ENCODE measurements at regions not wholly inside any gene's neighbourhood (a gene's known extent, or its start where the extent isn't known, plus 50 kb on each side); places are given as distances from the start of the nearest gene placed in this dataset.

DNA sequence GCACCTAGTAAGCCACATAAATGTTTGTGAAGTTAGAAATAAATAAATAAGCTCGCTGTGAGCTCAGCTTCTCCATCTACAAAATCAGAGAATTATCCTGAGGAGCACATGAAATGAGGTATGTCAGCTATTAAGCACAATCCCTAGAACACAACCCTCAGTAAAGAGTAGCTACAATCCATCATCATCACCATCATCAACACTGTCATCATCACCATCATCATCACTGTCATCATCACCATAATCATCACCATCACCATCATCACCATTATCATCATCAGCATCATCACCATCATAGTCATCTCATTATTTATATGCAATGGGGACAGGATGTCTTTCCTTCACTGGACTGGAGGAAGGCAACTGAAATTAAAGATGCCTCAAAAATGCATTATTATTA lies 189.6 kb downstream of the NPHP4 start:
- TF ChIP-seq, protein P1, sequence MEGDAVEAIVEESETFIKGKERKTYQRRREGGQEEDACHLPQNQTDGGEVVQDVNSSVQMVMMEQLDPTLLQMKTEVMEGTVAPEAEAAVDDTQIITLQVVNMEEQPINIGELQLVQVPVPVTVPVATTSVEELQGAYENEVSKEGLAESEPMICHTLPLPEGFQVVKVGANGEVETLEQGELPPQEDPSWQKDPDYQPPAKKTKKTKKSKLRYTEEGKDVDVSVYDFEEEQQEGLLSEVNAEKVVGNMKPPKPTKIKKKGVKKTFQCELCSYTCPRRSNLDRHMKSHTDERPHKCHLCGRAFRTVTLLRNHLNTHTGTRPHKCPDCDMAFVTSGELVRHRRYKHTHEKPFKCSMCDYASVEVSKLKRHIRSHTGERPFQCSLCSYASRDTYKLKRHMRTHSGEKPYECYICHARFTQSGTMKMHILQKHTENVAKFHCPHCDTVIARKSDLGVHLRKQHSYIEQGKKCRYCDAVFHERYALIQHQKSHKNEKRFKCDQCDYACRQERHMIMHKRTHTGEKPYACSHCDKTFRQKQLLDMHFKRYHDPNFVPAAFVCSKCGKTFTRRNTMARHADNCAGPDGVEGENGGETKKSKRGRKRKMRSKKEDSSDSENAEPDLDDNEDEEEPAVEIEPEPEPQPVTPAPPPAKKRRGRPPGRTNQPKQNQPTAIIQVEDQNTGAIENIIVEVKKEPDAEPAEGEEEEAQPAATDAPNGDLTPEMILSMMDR (conservative IDR thresholded peaks at IDR 0.05 in 1 of 2, IDR thresholded peaks at IDR 0.05 in 1 of 2; ENCODE audit: low read depth in 1 of 2, low read length in 2 of 2): no peak
- TF ChIP-seq EZH2 (IDR thresholded peaks at IDR 0.05; ENCODE audit: low read length, missing control alignments): no peak
- Histone ChIP-seq H3K79me2 (ENCODE audit: control insufficient read depth, insufficient read depth, low read length) (no peaks in the 10 kb centered on the region), H2AFZ (ENCODE audit: low read length) (no peak overlapping the region), H3K36me3 (ENCODE audit: control insufficient read depth, insufficient read depth, low read length) (no peaks in the 10 kb centered on the region), H4K20me1 (ENCODE audit: control insufficient read depth, extremely low read depth, insufficient read depth, low read length) (no peaks in the 10 kb centered on the region), H3K9ac (ENCODE audit: insufficient read depth, low read length) (no peak overlapping the region), H3K4me2 (ENCODE audit: extremely low read depth, insufficient read depth, low read length) (no peak overlapping the region), H3K27ac (ENCODE audit: insufficient read depth, low read length) (no peak overlapping the region), H3K4me1 (ENCODE audit: control insufficient read depth, extremely low read depth, insufficient read depth, low read length) (no peaks in the 10 kb centered on the region), H3K4me3 (replicated peaks in 1 of 4; ENCODE audit: control extremely low read depth in 1 of 4, insufficient read depth in 1 of 4, low read depth in 3 of 4, low read length in 4 of 4) (no peak overlapping the region), H3K27me3 (ENCODE audit: control insufficient read depth, insufficient read depth, low read length) (no peaks in the 10 kb centered on the region), H3K9me3 (ENCODE audit: control insufficient read depth, insufficient read depth, low read depth, low read length) (no peaks in the 10 kb centered on the region)
- DNase-seq (ENCODE audit: low read depth in 2 of 2): no peak

DNA sequence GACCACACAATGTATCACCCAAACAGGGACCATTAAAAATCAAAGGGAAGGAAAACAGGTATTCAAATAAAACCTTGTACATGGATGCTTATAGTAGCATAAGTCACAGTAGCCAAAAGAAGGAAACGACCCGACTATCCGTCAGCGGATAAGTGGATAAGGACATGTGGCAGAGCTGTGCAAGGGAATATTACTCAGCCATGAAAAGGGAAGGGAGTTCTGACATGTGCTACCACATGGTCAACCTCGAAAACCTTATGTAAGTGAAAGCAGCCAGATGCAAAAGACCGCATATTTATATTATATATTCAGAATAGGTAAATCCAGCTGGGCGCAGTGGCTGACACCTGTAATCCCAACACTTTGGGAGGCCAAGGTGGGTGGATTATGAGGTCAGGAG lies 193.3 kb downstream of the NPHP4 start:
- TF ChIP-seq, protein P1 (conservative IDR thresholded peaks at IDR 0.05 in 1 of 2, IDR thresholded peaks at IDR 0.05 in 1 of 2; ENCODE audit: low read depth in 1 of 2, low read length in 2 of 2): no peak
- TF ChIP-seq EZH2 (IDR thresholded peaks at IDR 0.05; ENCODE audit: low read length, missing control alignments): no peak
- H3K27ac ChIP-seq (ENCODE audit: insufficient read depth, low read length): no peak overlapping the region
- no peaks in the 10 kb centered on the region for H3K27me3 ChIP-seq (ENCODE audit: control insufficient read depth, insufficient read depth, low read length)
- H2AFZ ChIP-seq (ENCODE audit: low read length): no peak overlapping the region
- no peak overlapping the region for H3K4me2 ChIP-seq (ENCODE audit: extremely low read depth, insufficient read depth, low read length)
- no peaks in the 10 kb centered on the region for H3K9me3 ChIP-seq (ENCODE audit: control insufficient read depth, insufficient read depth, low read depth, low read length)
- H3K9ac ChIP-seq (ENCODE audit: insufficient read depth, low read length): no peak overlapping the region
- no peak for DNase-seq (ENCODE audit: low read depth in 2 of 2)
- no peaks in the 10 kb centered on the region for H4K20me1 ChIP-seq (ENCODE audit: control insufficient read depth, extremely low read depth, insufficient read depth, low read length)
- no peaks in the 10 kb centered on the region for H3K79me2 ChIP-seq (ENCODE audit: control insufficient read depth, insufficient read depth, low read length)
- H3K4me1 ChIP-seq (ENCODE audit: control insufficient read depth, extremely low read depth, insufficient read depth, low read length): no peaks in the 10 kb centered on the region
- H3K4me3 ChIP-seq (replicated peaks in 1 of 4; ENCODE audit: control extremely low read depth in 1 of 4, insufficient read depth in 1 of 4, low read depth in 3 of 4, low read length in 4 of 4): no peak overlapping the region
- no peaks in the 10 kb centered on the region for H3K36me3 ChIP-seq (ENCODE audit: control insufficient read depth, insufficient read depth, low read length)

DNA sequence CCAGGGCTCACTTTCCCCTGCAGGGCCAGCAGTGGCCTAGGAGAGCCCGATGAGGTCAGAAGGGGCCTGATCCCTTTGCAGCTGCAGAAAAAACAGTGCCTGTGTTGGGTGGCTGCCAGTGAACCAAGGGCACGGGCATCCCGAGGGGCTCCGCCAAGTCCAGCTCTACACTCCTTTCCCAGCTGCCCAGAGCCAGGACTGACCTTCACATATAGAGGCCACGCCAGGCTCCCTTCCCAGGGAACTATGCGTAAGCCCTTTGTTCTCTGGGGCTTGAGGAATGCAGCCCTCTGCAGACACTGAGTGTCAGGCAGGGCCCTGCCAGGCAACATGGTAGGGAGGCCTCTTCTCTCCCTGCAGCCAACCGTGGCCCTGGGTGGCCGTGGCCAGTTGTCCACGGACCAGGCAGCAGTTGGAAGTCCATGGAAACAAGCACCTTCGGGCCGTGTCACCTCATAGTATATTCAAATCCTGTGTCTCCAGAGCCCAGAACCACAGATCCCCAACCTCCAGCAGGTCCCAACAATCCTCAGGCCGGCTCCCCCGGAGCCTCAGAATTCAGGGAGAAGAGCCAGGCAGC lies 194.0 kb downstream of the NPHP4 start:
- Histone ChIP-seq H3K9ac (ENCODE audit: insufficient read depth, low read length) (no peak overlapping the region), H3K27ac (ENCODE audit: insufficient read depth, low read length) (no peak overlapping the region), H3K27me3 (ENCODE audit: control insufficient read depth, insufficient read depth, low read length) (no peaks in the 10 kb centered on the region), H3K4me2 (ENCODE audit: extremely low read depth, insufficient read depth, low read length) (no peak overlapping the region), H3K4me1 (ENCODE audit: control insufficient read depth, extremely low read depth, insufficient read depth, low read length) (no peaks in the 10 kb centered on the region), H3K4me3 (replicated peaks in 1 of 4; ENCODE audit: control extremely low read depth in 1 of 4, insufficient read depth in 1 of 4, low read depth in 3 of 4, low read length in 4 of 4) (no peak overlapping the region), H3K36me3 (ENCODE audit: control insufficient read depth, insufficient read depth, low read length) (no peaks in the 10 kb centered on the region), H3K9me3 (ENCODE audit: control insufficient read depth, insufficient read depth, low read depth, low read length) (no peaks in the 10 kb centered on the region), H3K79me2 (ENCODE audit: control insufficient read depth, insufficient read depth, low read length) (no peaks in the 10 kb centered on the region), H2AFZ (ENCODE audit: low read length) (no peak overlapping the region), H4K20me1 (ENCODE audit: control insufficient read depth, extremely low read depth, insufficient read depth, low read length) (no peaks in the 10 kb centered on the region)
- DNase-seq (ENCODE audit: low read depth in 2 of 2): no peak
- TF ChIP-seq, protein P1 (conservative IDR thresholded peaks at IDR 0.05 in 1 of 2, IDR thresholded peaks at IDR 0.05 in 1 of 2; ENCODE audit: low read depth in 1 of 2, low read length in 2 of 2): no peak
- TF ChIP-seq EZH2 (IDR thresholded peaks at IDR 0.05; ENCODE audit: low read length, missing control alignments): no peak

Measured in fibroblast of lung (primary cell).